ENCODE measurements at regions not wholly inside any gene's neighbourhood (a gene's known extent, or its start where the extent isn't known, plus 50 kb on each side); places are given as distances from the start of the nearest gene placed in this dataset.

DNA sequence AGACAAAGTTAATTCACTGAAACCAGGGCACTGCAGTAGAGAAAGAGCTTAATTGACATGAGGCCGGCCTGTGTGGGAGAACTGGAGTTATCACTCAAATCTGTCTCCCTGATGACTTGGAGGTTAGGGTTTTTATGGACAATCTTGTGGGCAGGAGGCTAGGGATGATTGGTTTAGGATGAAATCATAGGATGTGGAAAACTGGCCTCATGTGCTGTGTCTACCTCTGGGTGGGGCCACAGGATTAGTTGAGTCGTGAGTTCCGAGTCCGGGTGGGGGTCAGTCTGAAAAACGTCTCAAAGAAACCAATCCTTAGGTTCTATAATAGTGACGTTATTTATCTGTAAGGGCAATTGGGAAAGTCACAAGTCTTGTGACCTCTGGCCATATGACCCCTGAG lies 68.1 kb downstream of the UCHL1 start:
- Histone ChIP-seq H3K9ac (no peak overlapping the region), H4K20me1 (ENCODE audit: insufficient read depth) (no peaks in the 10 kb centered on the region), H3K27me3 (ENCODE audit: insufficient read depth, low read depth) (no peaks in the 10 kb centered on the region), H2AFZ (ENCODE audit: low read depth) (no peak overlapping the region), H3K4me3 (IDR thresholded peaks at IDR 0.05; ENCODE audit: insufficient read depth, low read depth, low read length) (no peak overlapping the region), H3K79me2 (ENCODE audit: insufficient read depth, low read depth) (no peaks in the 10 kb centered on the region), H3K4me1 (ENCODE audit: low read depth, poor library complexity, severe bottlenecking) (peaks cover 11% of the 10 kb centered on the region), H3K36me3 (ENCODE audit: insufficient read depth) (no peaks in the 10 kb centered on the region), H3K27ac (no peak overlapping the region), H3K4me2 (no peak overlapping the region)
- TF ChIP-seq, protein P1, sequence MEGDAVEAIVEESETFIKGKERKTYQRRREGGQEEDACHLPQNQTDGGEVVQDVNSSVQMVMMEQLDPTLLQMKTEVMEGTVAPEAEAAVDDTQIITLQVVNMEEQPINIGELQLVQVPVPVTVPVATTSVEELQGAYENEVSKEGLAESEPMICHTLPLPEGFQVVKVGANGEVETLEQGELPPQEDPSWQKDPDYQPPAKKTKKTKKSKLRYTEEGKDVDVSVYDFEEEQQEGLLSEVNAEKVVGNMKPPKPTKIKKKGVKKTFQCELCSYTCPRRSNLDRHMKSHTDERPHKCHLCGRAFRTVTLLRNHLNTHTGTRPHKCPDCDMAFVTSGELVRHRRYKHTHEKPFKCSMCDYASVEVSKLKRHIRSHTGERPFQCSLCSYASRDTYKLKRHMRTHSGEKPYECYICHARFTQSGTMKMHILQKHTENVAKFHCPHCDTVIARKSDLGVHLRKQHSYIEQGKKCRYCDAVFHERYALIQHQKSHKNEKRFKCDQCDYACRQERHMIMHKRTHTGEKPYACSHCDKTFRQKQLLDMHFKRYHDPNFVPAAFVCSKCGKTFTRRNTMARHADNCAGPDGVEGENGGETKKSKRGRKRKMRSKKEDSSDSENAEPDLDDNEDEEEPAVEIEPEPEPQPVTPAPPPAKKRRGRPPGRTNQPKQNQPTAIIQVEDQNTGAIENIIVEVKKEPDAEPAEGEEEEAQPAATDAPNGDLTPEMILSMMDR (conservative IDR thresholded peaks at IDR 0.05; ENCODE audit: low read depth, low read length), result no peak

DNA sequence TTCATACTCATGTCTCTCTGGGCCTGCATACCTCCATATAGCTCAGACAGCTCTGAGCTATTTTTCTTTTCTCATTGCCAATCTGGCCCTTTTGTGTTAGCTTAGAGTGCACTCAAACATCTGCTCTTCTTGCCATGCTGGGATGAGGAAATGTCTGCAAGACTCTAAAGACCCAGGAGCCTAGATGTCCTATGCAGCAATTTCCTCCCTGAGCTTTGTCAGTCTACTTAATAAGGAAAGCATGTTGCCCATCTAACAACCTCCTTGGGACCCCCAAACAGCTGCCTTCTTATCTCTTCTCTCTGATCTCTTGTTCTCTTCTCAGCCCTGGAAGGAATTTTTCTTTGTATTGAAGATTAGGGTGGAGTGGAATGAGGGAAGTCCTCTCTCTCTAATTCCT lies 69.2 kb downstream of the UCHL1 start:
- Histone ChIP-seq H3K27me3 (ENCODE audit: insufficient read depth, low read depth) (no peaks in the 10 kb centered on the region), H3K9ac (no peak overlapping the region), H3K36me3 (ENCODE audit: insufficient read depth) (no peaks in the 10 kb centered on the region), H4K20me1 (ENCODE audit: insufficient read depth) (no peaks in the 10 kb centered on the region), H2AFZ (ENCODE audit: low read depth) (no peak overlapping the region), H3K27ac (no peak overlapping the region), H3K4me3 (IDR thresholded peaks at IDR 0.05; ENCODE audit: insufficient read depth, low read depth, low read length) (no peak overlapping the region), H3K4me2 (no peak overlapping the region), H3K4me1 (ENCODE audit: low read depth, poor library complexity, severe bottlenecking) (peaks cover 11% of the 10 kb centered on the region), H3K79me2 (ENCODE audit: insufficient read depth, low read depth) (no peaks in the 10 kb centered on the region)
- TF ChIP-seq, protein P1 (conservative IDR thresholded peaks at IDR 0.05; ENCODE audit: low read depth, low read length), result no peak

DNA sequence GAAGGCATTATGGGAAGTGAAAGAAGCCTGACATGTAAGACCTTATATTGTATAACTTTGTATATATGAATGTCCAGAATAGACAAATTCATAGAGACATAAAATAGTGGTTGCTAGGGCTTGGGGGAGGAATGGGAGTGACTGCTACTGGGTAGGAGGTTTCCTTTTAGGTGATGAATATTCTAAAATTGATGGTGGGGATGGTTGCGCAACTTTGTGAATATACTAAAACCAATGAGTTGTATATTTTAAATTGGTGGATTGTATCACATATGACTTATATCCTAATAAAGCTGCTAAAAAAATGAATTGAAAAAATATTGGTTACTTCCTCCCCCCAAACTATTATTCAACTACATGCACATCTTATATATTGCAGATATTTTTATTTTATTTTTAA lies 70.0 kb downstream of the UCHL1 start:
- H3K4me2 ChIP-seq, result no peak overlapping the region
- peaks cover 4% of the 10 kb centered on the region for H3K4me1 ChIP-seq (ENCODE audit: low read depth, poor library complexity, severe bottlenecking)
- no peaks in the 10 kb centered on the region for H3K79me2 ChIP-seq (ENCODE audit: insufficient read depth, low read depth)
- H2AFZ ChIP-seq (ENCODE audit: low read depth), result no peak overlapping the region
- H4K20me1 ChIP-seq (ENCODE audit: insufficient read depth), result no peaks in the 10 kb centered on the region
- no peaks in the 10 kb centered on the region for H3K27me3 ChIP-seq (ENCODE audit: insufficient read depth, low read depth)
- H3K9ac ChIP-seq, result no peak overlapping the region
- TF ChIP-seq, protein P1 (conservative IDR thresholded peaks at IDR 0.05; ENCODE audit: low read depth, low read length), result no peak
- no peaks in the 10 kb centered on the region for H3K36me3 ChIP-seq (ENCODE audit: insufficient read depth)
- no peak overlapping the region for H3K4me3 ChIP-seq (IDR thresholded peaks at IDR 0.05; ENCODE audit: insufficient read depth, low read depth, low read length)
- no peak overlapping the region for H3K27ac ChIP-seq

DNA sequence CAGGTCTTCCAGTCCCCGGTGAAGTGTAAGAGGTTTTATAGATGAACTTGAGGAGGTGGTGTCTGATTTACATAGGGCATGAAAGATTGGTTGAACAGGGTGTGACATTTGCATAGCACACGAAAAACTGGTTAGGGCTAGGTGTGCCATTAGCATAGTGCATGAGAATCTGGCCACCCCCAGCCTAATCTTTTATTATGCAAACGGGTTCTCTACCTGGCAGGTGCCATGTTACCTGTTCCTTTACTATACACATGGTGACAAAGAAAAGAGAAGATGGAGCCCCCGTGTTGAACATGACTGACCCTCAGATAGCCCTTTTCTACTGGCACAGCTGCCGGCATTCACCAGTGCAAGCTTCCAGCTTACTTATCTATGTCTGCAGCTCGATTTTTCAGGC lies 71.0 kb downstream of the UCHL1 start:
- Histone ChIP-seq H4K20me1 (ENCODE audit: insufficient read depth) (no peaks in the 10 kb centered on the region), H3K27ac (no peak overlapping the region), H3K79me2 (ENCODE audit: insufficient read depth, low read depth) (no peaks in the 10 kb centered on the region), H3K36me3 (ENCODE audit: insufficient read depth) (no peaks in the 10 kb centered on the region), H3K4me3 (IDR thresholded peaks at IDR 0.05; ENCODE audit: insufficient read depth, low read depth, low read length) (no peak overlapping the region), H3K4me2 (no peak overlapping the region), H2AFZ (ENCODE audit: low read depth) (no peak overlapping the region), H3K9ac (no peak overlapping the region), H3K27me3 (ENCODE audit: insufficient read depth, low read depth) (no peaks in the 10 kb centered on the region), H3K4me1 (ENCODE audit: low read depth, poor library complexity, severe bottlenecking) (no peaks in the 10 kb centered on the region)
- TF ChIP-seq, protein P1 (conservative IDR thresholded peaks at IDR 0.05; ENCODE audit: low read depth, low read length), result no peak

DNA sequence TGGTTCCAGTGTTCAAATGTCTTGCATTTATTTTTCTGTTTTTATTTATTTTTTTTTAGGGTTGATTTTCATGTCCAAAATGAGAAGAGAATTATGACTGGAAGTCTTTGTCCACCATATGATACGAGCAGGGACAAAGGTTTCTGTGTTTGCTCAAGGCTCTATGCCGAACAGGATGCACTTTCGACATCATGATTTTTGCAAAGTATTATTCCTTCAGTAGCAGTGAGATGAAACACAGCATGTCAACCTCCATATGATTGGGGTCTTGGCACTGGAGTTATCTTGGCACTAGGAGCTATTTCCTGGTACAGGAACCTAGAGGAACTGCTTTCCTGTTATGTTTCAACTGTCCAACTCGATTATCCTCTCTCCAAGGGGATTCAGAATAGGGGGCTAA lies 72.6 kb downstream of the UCHL1 start:
- Histone ChIP-seq H3K4me2 (no peak overlapping the region), H3K79me2 (ENCODE audit: insufficient read depth, low read depth) (no peaks in the 10 kb centered on the region), H3K9ac (no peak overlapping the region), H3K4me3 (IDR thresholded peaks at IDR 0.05; ENCODE audit: insufficient read depth, low read depth, low read length) (no peak overlapping the region), H3K36me3 (ENCODE audit: insufficient read depth) (no peaks in the 10 kb centered on the region), H3K4me1 (ENCODE audit: low read depth, poor library complexity, severe bottlenecking) (no peaks in the 10 kb centered on the region), H3K27me3 (ENCODE audit: insufficient read depth, low read depth) (no peaks in the 10 kb centered on the region), H2AFZ (ENCODE audit: low read depth) (no peak overlapping the region), H3K27ac (no peak overlapping the region), H4K20me1 (ENCODE audit: insufficient read depth) (no peaks in the 10 kb centered on the region)
- TF ChIP-seq, protein P1 (conservative IDR thresholded peaks at IDR 0.05; ENCODE audit: low read depth, low read length), result no peak

Measured in KMS-11 (cell line).